ENCODE measurements at regions not wholly inside any gene's neighbourhood (a gene's known extent, or its start where the extent isn't known, plus 50 kb on each side); places are given as distances from the start of the nearest gene placed in this dataset.

GRCh38 chr7:18153183-18153748 lies 125.6 kb upstream of the PRPS1L1 start:
- ATAC-seq: no peak

GRCh38 chr7:18154726-18155125 lies 127.1 kb upstream of the PRPS1L1 start:
- ATAC-seq: no peak

- no peak for ATAC-seq
These were observed 129.6 kb upstream of the PRPS1L1 start for GRCh38 chr7:18157233-18157632.

- no peak for ATAC-seq
These were observed 135.0 kb upstream of the PRPS1L1 start for GRCh38 chr7:18162657-18163056.

- ATAC-seq: no peak
These were observed 135.4 kb upstream of the PRPS1L1 start for GRCh38 chr7:18163091-18163490.

- ATAC-seq: no peak
These were observed 137.5 kb upstream of the PRPS1L1 start for GRCh38 chr7:18165166-18165565.

- ATAC-seq: no peak
These were observed 138.4 kb upstream of the PRPS1L1 start for GRCh38 chr7:18166002-18166401.

- no peak for ATAC-seq
These were observed 140.2 kb upstream of the PRPS1L1 start for GRCh38 chr7:18167815-18168214.

- no peak for ATAC-seq
These were observed 147.3 kb upstream of the PRPS1L1 start for GRCh38 chr7:18174996-18175395.

- no peak for ATAC-seq
These were observed 148.3 kb upstream of the PRPS1L1 start for GRCh38 chr7:18175801-18176450.

- ATAC-seq: no peak
These were observed 149.6 kb upstream of the PRPS1L1 start for GRCh38 chr7:18177129-18177814.

GRCh38 chr7:18177815-18178660 lies 150.4 kb upstream of the PRPS1L1 start:
- peak in 1 of 2 donors; percentile 27 for ATAC-seq

GRCh38 chr7:18179093-18179492 lies 151.4 kb upstream of the PRPS1L1 start:
- no peak for ATAC-seq

- ATAC-seq: no peak
These were observed 153.0 kb upstream of the PRPS1L1 start for GRCh38 chr7:18180685-18181084.

GRCh38 chr7:18189500-18190126 lies 162.0 kb upstream of the PRPS1L1 start:
- no peak for ATAC-seq

GRCh38 chr7:18191341-18191740 lies 163.7 kb upstream of the PRPS1L1 start:
- no peak for ATAC-seq

GRCh38 chr7:18191862-18192625 lies 164.4 kb upstream of the PRPS1L1 start:
- ATAC-seq: no peak

- ATAC-seq: no peak
These were observed 167.0 kb upstream of the PRPS1L1 start for GRCh38 chr7:18194616-18195015.

GRCh38 chr7:18196638-18197037 lies 169.0 kb upstream of the PRPS1L1 start:
- ATAC-seq: no peak

GRCh38 chr7:18198868-18199267 lies 171.2 kb upstream of the PRPS1L1 start:
- ATAC-seq: no peak

GRCh38 chr7:18200266-18200665 lies 172.6 kb upstream of the PRPS1L1 start:
- ATAC-seq: no peak

GRCh38 chr7:18200855-18201254 lies 173.2 kb upstream of the PRPS1L1 start:
- no peak for ATAC-seq

All from activated CD4-positive, CD25-positive, alpha-beta regulatory T cell treated with anti-CD3 and anti-CD28 coated beads, Interleukin-2, amount 50 U/mL, for 24 hours (primary cell).